Stimulated activated CD4-positive, alpha-beta T cell treated with anti-CD3 and anti-CD28 coated beads, Interleukin-12 subunit alpha, Interleukin-12 subunit beta, amount 100 ng/mL, for 24 hours (primary cell): ENCODE measurements at regions not wholly inside any gene's neighbourhood (a gene's known extent, or its start where the extent isn't known, plus 50 kb on each side); places are given as distances from the start of the nearest gene placed in this dataset.

Experiments used
- DNase-seq, 2 experiments: peaks; one replicate each; pipeline ENCODE4 v3.0.0-alpha.2; 2020; ENCODE audit warnings: low read depth in 2 of 2

DNA sequence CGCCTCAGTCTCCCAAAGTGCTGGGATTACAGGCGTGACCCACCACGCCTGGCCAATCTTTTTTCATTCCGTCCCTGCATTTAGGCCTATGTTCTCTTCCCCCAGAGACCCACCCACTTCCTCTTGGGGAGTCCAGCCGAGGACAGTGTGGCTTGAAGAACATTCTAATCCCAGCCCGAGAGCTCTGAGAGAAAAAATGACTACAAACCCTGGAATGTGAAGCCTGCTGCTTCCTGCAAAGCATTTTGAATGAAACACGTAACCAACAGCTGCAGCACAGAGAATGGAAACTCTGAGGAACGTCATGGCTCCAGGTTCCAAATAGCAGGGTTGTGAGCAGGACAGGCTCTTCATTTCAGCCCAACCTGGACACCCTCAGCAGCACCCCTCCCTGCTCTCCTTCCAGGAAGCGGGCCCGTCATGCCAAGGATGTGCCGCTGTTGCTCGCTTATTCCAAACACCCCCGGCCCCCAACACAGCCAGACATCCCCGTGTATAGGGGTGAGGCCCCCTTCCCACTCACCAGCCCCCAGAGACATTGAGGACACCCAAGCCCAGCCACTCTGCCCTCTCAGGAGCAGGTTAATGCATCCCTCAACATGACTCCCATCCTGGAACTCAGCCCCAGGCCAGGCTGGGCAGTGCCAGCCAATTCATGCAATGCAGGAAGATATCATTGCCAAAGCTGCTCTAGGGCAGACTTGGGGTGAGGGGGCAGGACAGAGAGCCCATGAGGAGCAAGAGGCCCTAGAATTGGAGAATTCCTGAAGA, 139.8 kb downstream of the ZFP36L2 start:
- DNase-seq = no peak

DNA sequence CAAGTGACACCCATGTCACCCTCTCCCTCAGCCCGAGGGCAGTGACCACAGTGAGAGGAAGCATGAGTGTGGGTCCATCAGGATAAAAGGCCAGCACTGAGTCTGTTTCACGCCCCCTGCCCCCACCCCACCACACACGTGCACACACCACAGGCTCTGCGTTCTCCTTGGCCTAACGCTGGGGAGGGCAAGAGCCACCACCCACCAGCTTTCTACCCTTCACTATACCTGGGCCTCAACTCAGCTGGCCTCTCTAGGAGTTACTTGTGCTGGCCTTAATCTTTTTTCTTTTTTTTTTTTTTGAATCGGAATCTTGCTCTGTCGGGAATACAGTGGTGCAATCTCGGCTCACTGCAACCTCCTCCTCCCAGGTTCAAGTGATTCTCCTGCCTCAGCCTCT, 140.5 kb downstream of the ZFP36L2 start:
- no peak for DNase-seq

DNA sequence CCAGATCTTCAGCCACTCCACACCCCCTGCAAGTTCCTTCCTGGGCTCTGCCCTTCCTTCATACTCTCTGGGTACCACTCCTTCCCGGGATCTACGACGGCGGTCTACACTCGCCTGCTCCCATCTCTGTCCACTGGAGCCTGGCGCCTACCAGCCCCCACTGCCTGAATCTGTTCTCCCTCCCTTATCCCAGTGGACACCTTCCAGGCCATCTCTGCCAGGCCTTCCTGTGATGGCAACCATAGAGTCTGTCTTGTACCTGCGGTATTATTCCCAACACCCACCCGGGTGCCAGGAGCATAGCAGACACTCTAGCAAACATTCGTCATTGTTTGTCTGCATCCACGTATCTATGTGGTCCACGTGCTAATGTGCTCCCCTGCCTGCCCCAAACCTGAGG, 140.9 kb downstream of the ZFP36L2 start:
- no peak for DNase-seq

DNA sequence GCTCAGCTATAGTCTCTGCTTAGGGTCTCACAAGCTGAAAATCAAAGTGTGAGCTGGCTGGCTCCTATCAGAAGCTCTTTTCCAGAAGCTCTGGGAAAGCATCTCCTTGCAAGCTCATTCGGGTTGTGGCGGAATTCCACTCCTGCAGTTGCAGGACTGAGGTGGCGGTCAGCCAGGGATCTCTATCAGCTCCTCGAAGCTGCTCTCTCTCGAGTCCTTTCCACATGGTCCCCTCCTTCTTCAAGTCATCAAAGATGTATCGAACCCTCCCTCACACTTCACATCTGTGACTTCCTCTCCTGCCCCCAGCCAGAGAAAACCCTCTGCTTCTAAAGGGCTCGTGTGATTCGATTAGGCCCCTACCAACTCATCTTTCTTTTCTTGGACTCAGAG, 141.7 kb downstream of the ZFP36L2 start:
- no peak for DNase-seq

DNA sequence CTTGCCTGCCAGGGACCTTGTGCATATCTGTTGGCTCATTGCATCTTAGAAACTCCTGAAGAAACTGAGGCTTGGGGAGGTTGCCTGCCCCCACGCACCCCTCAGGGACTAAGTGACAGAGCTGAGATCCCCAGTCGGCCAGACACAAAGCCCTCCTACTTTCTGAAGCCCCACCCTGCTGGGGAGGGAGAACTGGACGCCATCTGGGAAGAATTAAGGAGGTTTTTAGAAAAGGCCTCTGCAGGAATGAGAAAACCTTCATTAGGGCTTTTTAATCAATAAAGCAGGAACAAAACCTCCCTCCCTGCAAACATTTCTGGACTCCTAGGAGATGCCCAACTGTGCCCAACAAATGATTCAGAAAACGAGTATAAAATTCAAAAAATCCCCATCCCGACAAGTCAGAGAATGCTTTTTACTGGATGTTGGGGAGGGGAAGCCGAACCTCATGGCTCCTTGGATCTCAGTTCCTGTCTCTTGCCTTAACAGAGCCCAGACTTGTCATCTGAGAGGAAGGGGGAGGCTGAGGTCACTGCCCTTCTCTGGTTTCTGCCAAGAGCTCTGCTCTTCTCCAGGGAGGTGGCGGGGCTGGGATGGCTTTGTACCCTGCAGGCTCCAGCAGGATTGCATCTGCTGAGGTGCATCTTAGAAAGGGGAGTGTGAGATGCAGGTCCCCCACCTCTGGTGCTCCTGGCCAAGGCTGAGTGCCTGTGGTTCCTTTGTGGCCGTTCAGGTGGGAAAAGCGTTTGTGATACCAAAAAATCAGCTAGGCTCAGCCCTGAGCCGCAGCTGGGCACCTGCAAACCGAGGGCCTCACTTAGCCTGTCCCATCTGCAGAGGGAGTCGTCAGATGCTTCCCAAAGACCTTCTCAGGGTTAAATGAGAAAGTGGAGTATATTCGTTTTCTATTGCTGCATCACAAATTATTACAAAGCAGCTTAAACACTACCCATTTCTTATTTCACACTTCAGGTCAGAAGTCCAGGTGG, 142.4 kb downstream of the ZFP36L2 start:
- no peak for DNase-seq

DNA sequence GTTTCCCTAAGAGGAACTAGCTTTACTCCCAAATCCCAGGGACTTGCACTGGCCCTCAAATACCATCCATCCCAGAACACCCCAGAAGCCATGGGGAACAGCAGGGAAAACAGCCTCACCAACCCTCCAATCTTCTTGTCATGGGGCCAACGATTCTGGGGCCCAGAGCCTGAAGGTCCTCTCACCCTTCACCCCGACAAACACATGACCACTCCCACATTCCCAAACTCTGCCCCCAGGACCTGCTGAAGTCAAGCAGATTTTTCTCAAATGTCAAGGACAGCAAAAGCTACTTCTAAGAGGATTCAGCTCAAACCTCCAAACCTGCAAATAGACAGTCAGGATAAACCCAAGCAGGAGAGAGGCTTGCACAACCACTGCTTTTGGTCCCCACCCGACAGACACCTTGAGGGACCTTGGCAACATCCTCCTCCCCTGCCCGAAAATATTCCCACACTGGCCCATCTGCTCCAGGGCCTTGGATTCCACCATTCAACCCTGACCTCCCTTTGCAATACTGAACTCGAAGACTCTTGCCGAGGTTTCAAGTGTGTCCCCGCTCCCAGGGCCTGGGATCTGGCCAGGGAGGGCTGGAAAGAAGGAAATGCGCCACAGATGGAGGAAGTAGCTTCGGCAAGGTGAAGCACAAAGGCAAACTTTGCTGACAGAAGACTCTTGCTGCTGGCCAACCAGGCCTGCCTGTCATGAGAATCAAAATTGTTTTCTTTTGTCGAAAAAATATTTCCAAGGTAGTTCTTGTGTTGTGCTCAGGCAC, 143.3 kb downstream of the ZFP36L2 start:
- no peak for DNase-seq

DNA sequence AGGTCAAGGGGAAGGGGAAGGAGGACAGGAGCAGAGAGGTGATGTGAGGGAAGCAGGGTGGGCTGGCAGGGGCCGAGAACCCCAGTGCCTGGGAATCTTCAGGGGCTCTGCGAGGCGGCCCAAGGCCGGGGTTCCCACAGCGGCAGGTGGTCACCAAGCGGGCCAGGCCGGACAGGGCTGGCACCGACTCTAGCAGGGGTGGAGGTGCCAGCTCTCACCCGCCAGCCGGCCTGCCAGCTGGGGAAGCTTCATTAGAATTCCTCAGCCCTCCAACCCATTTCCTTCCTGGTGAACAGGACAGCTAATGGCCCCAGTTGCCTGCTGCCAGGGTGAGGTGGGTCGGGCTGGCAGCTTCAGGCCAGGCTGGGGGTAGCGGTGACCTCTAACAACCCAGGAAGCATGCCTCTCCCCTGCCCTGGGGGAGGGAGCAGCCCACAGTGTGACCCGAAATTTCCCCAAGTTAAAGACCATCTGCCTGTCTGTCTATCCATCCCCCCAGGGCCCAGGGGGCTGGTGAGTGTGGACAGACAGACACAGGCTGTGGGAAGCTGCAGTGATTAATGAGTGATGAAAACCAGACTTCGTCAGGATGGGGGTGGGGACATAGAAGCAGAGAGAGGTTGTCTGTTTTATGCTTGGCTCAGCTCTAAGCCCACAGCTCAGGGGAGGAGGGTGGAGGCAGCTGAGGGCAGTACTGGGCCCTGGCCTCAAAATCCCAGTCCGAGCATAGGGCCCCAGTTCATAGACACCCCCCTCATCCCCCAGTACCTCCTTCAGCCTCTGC, 144.1 kb downstream of the ZFP36L2 start:
- DNase-seq = no peak

DNA sequence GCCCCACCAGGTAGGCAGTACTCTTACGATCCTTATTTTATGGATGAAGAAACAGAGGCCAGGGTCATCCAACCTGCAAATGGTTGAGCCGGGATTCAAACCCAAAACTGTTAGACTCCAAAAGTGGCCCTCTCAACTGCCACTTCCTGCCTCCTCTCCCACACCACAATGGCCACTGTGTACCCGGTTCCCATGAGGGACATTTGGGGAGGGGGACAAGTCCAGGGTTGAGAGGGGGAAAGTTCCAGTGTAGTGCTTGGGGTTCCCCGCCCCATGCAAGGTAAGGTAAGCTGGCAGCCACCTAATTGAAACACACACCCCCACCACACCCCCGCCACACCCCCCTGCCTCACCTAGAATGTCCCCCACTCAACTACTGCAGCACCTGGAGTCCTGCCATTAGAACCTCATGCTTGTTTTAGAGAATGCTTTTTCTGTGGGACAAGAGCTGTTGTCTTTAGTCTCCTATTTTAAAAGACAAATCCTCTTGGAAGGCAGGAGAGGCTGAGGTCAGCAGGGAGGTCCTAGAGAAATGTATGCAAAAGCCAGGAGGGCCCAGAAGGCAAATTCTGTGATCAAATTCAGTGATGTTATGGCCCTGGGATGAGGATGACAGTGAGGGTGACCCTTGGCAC, 145.2 kb downstream of the ZFP36L2 start:
- DNase-seq = no peak

DNA sequence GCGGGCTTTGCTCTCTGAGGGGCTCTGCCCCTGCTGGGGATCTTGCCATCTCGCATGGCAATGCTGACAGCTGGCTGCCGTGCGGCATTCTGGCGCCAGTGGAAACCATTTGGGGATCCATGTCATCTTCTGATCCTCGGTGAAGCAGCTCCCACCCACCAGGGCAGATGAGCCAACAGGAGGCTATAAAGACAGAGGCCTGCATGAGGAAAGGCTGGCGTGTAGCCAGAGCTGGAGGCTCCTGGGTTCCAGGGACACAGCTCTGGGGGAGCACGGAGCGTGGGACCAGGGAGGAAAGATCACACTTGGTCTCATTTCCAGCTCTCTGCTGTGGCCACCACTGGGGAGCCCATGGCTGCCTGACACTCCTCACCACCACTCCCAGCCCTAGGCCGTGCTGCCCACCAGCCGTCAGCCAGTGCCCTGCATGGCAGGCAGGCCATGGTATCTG, 145.8 kb downstream of the ZFP36L2 start:
- DNase-seq = no peak

DNA sequence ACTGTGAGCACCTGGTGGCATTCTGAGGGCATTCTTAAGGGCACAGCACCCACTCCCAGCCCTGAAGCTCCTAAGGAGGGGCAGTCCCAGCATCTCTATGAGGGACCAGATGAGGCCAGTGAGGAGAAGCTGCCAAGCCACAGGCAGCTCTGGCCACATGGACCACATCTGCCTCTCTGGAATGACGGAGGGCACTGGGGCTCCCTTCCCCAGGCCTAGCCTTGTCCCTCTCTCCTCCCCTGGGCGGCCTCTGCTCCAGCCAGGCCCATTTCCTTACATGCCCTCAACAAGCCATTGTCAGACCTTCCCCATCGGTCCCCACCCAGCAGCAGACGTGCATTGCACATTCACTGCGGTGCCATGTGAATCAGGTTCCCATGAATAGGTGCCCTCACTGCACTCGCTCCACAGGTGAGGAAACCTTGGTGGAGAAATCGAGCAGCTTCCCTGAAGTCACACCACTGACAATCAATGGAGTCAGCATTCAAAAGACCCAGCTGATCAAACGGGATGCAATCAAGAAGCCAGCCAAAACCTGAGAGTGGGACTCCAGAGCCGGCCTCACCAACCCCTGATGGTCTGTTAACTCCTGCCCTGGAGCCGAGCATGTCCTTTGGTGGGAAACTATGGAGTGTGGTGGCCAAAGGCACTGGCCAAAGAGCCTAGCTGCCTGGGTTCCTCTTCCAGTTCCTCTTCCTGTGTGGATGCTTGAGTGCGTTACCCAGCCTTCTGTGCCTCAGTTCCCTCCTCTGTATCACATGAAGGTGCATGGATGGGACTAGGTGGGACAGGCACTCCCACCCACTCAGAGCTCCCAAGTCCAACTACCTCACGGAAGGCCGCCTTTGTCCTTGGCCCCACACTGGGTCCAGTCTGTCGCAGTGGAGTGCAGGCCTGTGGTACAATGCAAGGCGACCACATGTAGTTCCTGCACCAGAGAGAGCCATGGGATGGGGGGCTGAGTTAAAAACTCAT, 147.3 kb downstream of the ZFP36L2 start:
- DNase-seq = no peak

DNA sequence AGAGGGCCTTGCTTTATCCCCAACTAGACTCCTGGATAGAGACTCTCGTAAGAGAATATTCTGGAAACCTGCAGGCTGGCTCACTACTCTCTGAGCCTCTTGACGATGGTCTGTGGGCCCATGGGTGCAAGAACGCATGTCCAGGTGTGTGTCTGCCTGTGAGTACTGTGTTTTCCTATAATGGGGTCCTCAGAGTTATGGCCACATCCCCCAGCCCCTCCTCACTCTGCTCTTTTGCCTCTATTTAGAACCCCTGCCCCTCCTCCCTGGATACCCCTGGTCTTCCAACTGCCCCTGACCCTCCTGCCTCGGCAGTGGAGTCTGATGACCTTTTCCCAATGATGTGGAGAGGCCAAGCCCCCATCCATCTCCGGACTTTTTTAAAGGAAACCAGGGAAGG, 148.1 kb downstream of the ZFP36L2 start:
- DNase-seq = no peak

DNA sequence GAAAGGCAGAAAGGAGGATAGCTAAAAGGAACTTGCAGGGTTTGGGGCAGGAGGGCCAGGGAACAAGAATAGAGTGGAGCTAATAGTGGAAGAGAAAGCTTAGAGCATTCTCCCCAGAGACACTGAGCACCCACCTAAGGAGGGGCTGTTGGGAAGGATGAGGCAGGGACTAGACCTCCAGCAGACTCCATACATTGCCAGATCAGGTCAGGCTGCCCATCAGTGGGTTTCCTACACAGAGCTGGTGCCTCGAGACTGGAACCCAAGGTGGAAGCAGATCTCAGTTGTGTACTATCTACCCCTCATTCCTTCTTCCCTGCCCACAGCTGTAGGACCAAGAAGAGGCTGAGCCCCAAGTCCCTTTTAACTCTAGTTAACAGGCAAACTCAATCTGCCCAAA, 148.5 kb downstream of the ZFP36L2 start:
- DNase-seq = no peak

DNA sequence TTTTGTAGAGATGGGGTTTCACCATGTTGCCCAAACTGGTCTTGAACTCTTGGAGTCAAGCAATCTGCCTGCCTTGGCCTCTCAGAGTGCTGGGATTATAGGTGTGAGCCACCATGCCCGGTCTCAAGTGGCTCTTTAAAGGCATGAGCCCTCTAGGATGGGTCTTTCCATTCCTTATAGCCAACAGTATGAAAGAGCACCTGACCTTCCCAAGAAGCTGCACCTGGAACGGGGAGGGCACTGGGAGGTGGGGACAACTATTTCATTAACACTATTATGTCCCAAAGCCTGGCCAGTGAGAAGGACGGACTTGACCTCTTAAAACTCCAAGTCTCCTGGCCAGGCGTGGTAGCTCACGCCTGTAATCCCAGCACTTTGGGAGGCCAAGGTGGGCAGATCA, 149.7 kb downstream of the ZFP36L2 start:
- DNase-seq = no peak

DNA sequence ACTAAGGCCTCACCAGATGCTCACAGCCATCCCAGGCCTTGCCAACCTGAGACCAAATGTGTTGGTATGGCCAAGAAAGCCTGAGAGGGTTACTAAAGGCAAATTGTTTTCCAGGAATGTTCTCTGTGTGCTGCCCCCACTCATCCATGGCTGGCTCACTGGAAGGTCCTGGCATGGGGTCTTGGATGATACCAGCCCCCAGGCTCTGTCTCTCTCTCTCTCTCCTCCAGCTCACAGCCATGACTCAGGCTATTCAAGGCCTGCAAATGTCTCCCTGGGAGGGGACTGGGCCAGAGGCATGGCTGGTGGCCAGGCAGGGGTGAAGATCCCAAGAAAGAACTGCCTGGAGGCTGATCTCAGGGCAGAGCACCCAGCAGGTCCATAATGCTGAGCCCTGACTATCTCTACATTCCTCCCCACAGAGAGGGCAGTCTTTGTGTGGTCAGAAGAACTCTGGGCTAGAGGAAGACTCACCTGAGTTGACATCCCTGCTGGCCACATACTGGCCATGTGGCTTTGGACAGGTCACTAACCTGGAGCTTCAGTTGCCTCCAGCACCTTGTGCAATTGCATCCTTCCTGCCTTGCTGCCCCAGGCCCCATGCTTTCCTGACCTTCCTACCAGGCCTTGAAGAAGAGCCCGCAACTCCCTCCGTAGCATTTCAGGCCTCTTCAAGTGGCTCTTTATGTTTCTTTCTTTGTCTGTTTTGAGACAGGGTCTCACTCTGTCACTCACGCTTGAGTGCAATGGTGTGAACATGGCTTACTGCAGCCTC, 150.4 kb downstream of the ZFP36L2 start:
- no peak for DNase-seq

DNA sequence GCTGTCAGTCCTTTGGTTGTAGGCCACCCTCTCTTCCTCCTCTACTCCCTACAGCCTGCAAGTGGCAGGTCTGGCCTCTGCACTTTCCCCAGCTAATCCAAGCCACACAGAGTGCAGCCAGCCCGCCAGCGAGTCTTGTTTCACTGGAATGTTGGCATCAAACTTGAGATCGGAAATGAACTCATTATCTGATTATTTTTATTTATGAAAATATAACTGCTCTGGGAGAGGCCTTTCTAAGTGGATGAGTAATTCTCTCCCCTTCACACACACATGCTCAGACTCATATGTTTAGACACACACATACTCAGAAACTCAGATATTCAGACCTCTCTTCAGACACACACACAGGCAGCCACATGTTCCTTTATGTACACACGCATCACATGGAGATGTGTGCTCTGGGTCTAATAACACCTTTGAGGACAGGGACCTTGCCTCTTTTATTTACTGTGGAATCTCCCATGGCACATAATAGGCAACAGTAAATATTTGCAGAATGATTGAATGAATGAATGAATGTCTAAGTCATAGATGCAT, 151.3 kb downstream of the ZFP36L2 start:
- DNase-seq = no peak

DNA sequence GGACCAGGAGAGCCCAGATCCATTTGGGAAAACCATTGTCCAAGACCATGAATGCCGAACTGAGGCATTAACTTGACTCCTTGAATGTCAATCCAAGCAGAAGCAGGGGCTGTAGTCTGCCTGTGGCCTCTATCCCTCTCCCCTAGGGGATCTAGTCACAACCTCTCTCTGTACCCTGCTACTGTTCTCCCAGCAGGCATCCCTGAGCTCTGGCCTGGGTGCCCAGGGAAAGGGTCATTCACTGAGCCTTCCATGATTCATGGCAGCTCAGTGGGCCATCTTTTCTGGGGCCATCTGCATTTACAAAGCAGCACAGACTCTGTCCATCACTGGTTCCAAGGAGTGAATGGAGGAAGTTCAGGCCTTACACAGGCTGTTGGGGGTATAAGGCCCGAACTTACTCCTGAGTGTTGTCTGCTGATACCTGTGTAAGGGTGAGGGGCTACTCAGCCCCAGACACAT, 151.8 kb downstream of the ZFP36L2 start:
- no peak for DNase-seq

DNA sequence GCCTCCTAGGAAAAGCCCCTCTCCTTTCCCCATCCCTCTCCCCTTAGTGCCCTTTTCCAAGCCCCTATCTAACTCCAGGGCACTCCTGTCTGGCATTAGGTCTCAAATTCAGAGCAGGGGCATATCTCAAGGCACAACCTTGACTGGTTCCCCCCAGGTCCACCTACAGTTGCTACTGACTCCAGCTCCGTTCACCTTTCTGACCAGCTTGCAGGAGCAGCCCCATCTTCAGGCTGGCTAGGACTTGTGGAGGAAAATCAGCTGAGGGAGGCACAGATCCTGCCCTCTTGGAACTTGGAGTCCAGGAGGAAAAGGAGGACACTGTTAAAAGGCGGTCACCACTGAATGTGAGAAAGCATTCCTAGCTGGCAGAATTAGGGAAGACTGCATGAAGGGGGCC, 152.4 kb downstream of the ZFP36L2 start:
- DNase-seq = no peak

DNA sequence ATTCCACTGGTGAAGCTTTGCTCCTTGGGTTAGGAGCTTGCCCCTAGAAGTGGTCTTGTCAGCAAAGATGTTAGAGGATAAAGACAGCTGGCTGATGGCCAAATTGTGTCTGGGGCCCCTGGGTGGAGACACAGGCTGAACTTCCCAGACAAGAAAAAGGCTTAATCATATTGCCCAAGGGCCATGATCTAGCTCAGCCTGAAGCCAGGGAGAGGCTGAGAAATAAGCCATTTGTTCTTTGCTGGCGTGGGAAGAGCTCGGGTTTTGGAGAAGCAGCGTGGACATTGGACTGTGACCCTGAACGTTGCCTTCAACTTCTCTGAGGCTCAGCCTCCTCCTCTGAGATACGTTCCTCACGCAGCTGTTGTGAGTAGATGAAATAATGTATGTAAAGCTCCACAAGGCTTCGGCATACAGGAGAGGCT, 153.0 kb downstream of the ZFP36L2 start:
- no peak for DNase-seq
